Limb (tissue), 2 donors: ENCODE measurements at regions not wholly inside any gene's neighbourhood (a gene's known extent, or its start where the extent isn't known, plus 50 kb on each side); places are given as distances from the start of the nearest gene placed in this dataset.

Experiments used
- DNase-seq, 2 donors: peaks; one replicate each; pipeline ENCODE4 v3.0.0-alpha.2; 2016; ENCODE audit errors: extremely low spot score in 2 of 2

GRCh38 chr6:123747515-123747914 lies 56.1 kb upstream of the NKAIN2 start:
- DNase-seq, result no peak

- no peak for DNase-seq
Measured at GRCh38 chr6:123745895-123746294, 57.8 kb upstream of the NKAIN2 start.

GRCh38 chr6:123744840-123745239 lies 58.8 kb upstream of the NKAIN2 start:
- DNase-seq, result no peak

- DNase-seq, result no peak
Measured at GRCh38 chr6:123742626-123743025, 61.0 kb upstream of the NKAIN2 start.

- DNase-seq, result no peak
Measured at GRCh38 chr6:123733180-123733579, 70.5 kb upstream of the NKAIN2 start.

GRCh38 chr6:123716506-123716905 lies 79.8 kb upstream of the TRDN start:
- no peak for DNase-seq

GRCh38 chr6:123715006-123715863 lies 78.5 kb upstream of the TRDN start:
- DNase-seq, result peak in 1 of 2 donors; percentile 17

GRCh38 chr6:123712831-123713230 lies 76.1 kb upstream of the TRDN start:
- DNase-seq, result no peak

GRCh38 chr6:123702943-123703342 lies 66.2 kb upstream of the TRDN start:
- no peak for DNase-seq

- no peak for DNase-seq
Measured at GRCh38 chr6:123687864-123688263, 51.1 kb upstream of the TRDN start.
